ENCODE measurements at regions not wholly inside any gene's neighbourhood (a gene's known extent, or its start where the extent isn't known, plus 50 kb on each side); places are given as distances from the start of the nearest gene placed in this dataset.

DNA sequence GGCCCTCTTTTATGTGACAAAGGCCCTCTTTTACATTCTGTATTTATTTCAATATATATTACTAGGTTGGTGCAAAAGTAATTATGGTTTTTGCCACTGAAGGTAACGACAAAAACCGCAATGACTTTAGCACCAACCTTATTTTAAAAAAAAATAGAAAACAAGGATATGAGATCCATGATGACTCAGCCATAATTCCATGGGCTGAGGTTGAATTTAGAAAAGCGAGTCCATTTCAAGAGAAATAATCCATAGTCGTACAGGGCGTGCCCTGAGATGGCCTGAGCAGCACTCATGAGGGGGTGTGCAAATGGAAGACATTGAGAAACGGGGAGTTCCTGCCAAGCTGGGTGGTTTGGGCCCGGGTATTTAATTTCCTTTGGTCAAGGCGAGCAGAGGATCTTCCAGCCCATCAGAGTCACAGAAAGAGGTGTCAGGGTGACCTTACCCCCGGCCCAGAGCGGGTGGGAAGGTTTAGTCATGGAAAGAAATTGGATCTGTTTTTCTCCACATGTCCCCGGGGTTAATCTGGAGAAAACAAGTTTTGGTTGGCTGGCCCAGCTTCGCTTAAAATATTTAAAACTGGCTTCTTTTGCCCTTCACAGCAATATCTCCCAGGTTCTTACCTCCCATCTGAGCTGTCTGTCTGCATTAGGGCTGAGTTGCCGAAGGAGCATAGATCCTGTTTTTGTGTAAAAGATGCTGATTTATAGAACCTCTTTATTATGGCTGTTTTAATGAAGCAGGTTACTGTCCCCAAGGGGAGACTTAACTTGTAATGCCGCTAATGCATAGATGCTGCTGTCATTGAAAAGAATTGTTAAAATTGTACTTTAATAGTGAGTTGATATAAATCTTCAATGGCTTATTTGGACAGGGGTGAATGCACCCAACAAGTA is 255.6 kb downstream of the PREX1 start:
- no peak for TF ChIP-seq ZNF8 (CRISPR knock-in tag; IDR thresholded peaks at IDR 0.05)
- no peak for TF ChIP-seq ZFP3 (CRISPR knock-in tag; IDR thresholded peaks at IDR 0.05)
- no peak for TF ChIP-seq CSDC2 (CRISPR knock-in tag; IDR thresholded peaks at IDR 0.05)
- TF ChIP-seq OSR1 (CRISPR knock-in tag; IDR thresholded peaks at IDR 0.05) = no peak
- TF ChIP-seq TOX (CRISPR knock-in tag; IDR thresholded peaks at IDR 0.05; ENCODE audit: borderline replicate concordance) = no peak
- no peak for TF ChIP-seq GLIS3 (CRISPR knock-in tag; IDR thresholded peaks at IDR 0.05)
- TF ChIP-seq RARB (CRISPR knock-in tag; IDR thresholded peaks at IDR 0.05) = no peak
- TF ChIP-seq TCF4 (CRISPR knock-in tag; IDR thresholded peaks at IDR 0.05; ENCODE audit: borderline replicate concordance) = no peak
- TF ChIP-seq SNAI2 (CRISPR knock-in tag; IDR thresholded peaks at IDR 0.05) = no peak
- TF ChIP-seq PPARA (CRISPR knock-in tag; IDR thresholded peaks at IDR 0.05; ENCODE audit: borderline replicate concordance) = no peak
- TF ChIP-seq ISL1 (CRISPR knock-in tag; IDR thresholded peaks at IDR 0.05) = no peak
- TF ChIP-seq ZFP30 (CRISPR knock-in tag; IDR thresholded peaks at IDR 0.05) = no peak
- TF ChIP-seq, protein P1, sequence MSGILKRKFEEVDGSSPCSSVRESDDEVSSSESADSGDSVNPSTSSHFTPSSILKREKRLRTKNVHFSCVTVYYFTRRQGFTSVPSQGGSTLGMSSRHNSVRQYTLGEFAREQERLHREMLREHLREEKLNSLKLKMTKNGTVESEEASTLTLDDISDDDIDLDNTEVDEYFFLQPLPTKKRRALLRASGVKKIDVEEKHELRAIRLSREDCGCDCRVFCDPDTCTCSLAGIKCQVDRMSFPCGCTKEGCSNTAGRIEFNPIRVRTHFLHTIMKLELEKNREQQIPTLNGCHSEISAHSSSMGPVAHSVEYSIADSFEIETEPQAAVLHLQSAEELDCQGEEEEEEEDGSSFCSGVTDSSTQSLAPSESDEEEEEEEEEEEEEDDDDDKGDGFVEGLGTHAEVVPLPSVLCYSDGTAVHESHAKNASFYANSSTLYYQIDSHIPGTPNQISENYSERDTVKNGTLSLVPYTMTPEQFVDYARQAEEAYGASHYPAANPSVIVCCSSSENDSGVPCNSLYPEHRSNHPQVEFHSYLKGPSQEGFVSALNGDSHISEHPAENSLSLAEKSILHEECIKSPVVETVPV (CRISPR knock-in tag; IDR thresholded peaks at IDR 0.05) = no peak
- no peak for TF ChIP-seq BACH2 (CRISPR knock-in tag; IDR thresholded peaks at IDR 0.05; ENCODE audit: borderline replicate concordance)
- TF ChIP-seq, protein P2, sequence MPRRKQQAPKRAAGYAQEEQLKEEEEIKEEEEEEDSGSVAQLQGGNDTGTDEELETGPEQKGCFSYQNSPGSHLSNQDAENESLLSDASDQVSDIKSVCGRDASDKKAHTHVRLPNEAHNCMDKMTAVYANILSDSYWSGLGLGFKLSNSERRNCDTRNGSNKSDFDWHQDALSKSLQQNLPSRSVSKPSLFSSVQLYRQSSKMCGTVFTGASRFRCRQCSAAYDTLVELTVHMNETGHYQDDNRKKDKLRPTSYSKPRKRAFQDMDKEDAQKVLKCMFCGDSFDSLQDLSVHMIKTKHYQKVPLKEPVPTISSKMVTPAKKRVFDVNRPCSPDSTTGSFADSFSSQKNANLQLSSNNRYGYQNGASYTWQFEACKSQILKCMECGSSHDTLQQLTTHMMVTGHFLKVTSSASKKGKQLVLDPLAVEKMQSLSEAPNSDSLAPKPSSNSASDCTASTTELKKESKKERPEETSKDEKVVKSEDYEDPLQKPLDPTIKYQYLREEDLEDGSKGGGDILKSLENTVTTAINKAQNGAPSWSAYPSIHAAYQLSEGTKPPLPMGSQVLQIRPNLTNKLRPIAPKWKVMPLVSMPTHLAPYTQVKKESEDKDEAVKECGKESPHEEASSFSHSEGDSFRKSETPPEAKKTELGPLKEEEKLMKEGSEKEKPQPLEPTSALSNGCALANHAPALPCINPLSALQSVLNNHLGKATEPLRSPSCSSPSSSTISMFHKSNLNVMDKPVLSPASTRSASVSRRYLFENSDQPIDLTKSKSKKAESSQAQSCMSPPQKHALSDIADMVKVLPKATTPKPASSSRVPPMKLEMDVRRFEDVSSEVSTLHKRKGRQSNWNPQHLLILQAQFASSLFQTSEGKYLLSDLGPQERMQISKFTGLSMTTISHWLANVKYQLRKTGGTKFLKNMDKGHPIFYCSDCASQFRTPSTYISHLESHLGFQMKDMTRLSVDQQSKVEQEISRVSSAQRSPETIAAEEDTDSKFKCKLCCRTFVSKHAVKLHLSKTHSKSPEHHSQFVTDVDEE (CRISPR knock-in tag; IDR thresholded peaks at IDR 0.05) = no peak
- ATAC-seq = no peak

DNA sequence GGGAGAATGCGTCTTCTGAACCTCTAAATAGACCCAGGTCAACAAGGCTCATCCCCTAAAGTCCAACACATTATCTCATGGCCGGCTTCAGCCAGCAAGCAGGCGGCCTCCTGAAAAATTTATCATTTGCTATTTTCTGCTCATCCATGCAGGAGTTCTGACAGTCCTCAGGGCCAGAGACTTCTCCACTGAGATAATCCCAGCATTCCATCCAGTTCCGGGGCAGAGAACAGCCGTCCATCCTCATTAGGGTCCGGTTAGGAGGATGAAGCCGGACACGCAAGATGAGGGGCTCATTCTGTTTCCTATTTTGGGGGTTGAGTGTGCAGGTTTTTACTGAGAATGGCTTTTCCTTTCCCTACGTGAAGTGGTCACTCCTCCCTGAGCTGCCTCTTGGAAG is 258.1 kb downstream of the PREX1 start:
- ATAC-seq = no peak

More for the DNA sequence above, 258.1 kb downstream of the PREX1 start:
- TF ChIP-seq, protein P3, sequence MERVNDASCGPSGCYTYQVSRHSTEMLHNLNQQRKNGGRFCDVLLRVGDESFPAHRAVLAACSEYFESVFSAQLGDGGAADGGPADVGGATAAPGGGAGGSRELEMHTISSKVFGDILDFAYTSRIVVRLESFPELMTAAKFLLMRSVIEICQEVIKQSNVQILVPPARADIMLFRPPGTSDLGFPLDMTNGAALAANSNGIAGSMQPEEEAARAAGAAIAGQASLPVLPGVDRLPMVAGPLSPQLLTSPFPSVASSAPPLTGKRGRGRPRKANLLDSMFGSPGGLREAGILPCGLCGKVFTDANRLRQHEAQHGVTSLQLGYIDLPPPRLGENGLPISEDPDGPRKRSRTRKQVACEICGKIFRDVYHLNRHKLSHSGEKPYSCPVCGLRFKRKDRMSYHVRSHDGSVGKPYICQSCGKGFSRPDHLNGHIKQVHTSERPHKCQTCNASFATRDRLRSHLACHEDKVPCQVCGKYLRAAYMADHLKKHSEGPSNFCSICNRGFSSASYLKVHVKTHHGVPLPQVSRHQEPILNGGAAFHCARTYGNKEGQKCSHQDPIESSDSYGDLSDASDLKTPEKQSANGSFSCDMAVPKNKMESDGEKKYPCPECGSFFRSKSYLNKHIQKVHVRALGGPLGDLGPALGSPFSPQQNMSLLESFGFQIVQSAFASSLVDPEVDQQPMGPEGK (CRISPR knock-in tag; IDR thresholded peaks at IDR 0.05; ENCODE audit: borderline replicate concordance) = no peak
- TF ChIP-seq ZFP3 (CRISPR knock-in tag; IDR thresholded peaks at IDR 0.05) (no peak), GLIS3 (CRISPR knock-in tag; IDR thresholded peaks at IDR 0.05) (no peak), BACH2 (CRISPR knock-in tag; IDR thresholded peaks at IDR 0.05; ENCODE audit: borderline replicate concordance) (no peak), ESRRG (CRISPR knock-in tag; IDR thresholded peaks at IDR 0.05) (no peak), TOX (CRISPR knock-in tag; IDR thresholded peaks at IDR 0.05; ENCODE audit: borderline replicate concordance) (no peak), RARB (CRISPR knock-in tag; IDR thresholded peaks at IDR 0.05) (no peak), ZNF70 (CRISPR knock-in tag; IDR thresholded peaks at IDR 0.05) (no peak), ARNTL (CRISPR knock-in tag; IDR thresholded peaks at IDR 0.05; ENCODE audit: borderline replicate concordance, low read depth) (no peak), SNAI2 (CRISPR knock-in tag; IDR thresholded peaks at IDR 0.05) (no peak), ZFP30 (CRISPR knock-in tag; IDR thresholded peaks at IDR 0.05) (no peak), OSR1 (CRISPR knock-in tag; IDR thresholded peaks at IDR 0.05) (no peak)
- TF ChIP-seq, protein P2 (CRISPR knock-in tag; IDR thresholded peaks at IDR 0.05) = no peak
- TF ChIP-seq, protein P4, sequence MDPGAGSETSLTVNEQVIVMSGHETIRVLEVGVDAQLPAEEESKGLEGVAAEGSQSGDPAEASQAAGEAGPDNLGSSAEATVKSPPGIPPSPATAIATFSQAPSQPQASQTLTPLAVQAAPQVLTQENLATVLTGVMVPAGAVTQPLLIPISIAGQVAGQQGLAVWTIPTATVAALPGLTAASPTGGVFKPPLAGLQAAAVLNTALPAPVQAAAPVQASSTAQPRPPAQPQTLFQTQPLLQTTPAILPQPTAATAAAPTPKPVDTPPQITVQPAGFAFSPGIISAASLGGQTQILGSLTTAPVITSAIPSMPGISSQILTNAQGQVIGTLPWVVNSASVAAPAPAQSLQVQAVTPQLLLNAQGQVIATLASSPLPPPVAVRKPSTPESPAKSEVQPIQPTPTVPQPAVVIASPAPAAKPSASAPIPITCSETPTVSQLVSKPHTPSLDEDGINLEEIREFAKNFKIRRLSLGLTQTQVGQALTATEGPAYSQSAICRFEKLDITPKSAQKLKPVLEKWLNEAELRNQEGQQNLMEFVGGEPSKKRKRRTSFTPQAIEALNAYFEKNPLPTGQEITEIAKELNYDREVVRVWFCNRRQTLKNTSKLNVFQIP (CRISPR knock-in tag; IDR thresholded peaks at IDR 0.05; ENCODE audit: borderline replicate concordance, low read depth) = no peak

Data from SK-N-SH treated with all-trans-retinoic acid at 6 μM for 48 hours (cell line).